ENCODE measurements at regions not wholly inside any gene's neighbourhood (a gene's known extent, or its start where the extent isn't known, plus 50 kb on each side); places are given as distances from the start of the nearest gene placed in this dataset.

GRCh38 chr11:32039149-32039548, 51.7 kb upstream of the RCN1 start:
- DNase-seq: no peak

DNA sequence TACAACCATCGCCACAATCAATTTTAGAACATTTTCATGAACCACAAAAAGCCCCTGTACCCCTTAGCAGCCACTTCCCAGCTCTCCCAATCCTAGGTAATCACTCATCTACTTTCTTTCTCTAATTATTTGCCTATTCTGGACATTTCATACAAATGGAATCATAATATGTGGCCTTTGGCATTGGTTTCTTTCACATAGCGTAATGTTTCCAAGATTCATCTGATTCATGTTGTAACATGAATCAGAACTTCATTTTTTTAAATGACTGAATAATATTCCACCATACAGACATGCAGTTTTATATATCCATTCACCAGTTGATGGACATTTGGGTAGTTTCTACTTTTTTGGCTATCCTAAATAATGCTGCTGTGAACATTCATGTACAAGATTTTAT, 56.2 kb upstream of the RCN1 start:
- no peak for DNase-seq

GRCh38 chr11:32034149-32034548, 56.7 kb upstream of the RCN1 start:
- no peak for DNase-seq

DNA sequence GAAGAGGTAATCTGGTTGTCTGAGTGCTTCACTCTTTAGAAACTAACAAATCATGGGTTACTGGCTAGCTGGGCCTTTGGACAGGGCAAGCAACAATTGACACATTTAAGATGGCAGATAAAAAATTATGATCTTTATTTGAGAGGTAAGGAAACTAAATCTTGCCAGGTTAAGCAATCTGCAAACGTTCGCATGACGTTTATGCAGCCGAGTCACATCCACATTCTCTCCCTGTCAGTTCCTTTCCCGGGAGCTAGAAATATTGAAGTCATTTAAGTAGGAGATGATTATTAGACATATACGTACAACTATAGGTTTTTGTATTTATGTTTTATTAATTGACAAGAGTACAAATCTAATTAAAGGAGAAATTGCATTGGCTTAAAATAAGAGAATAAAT, 57.4 kb upstream of the RCN1 start:
- DNase-seq: no peak

GRCh38 chr11:32033067-32033466, 57.8 kb upstream of the RCN1 start:
- no peak for DNase-seq

- no peak for DNase-seq
These were observed 58.4 kb upstream of the RCN1 start for GRCh38 chr11:32032478-32032877.

DNA sequence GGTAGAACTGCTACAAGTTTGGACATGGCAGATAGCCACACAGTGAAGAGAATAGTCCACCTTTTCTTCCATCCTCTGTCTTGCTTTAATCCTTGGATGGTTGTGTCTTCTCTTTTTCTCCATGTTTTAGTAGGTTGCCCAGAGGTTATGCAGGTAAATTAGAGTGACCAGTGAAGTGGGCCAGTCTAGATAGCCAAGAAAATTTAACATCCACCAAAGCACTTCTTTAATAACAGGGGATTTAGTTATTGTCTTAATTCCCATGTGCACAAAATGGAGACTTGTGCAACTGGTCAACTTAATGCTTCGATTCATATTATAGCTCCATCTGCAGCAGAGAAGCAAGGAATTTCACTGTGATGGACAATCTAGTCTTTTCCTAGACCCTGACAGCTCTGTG, 58.8 kb upstream of the RCN1 start:
- DNase-seq: no peak

DNA sequence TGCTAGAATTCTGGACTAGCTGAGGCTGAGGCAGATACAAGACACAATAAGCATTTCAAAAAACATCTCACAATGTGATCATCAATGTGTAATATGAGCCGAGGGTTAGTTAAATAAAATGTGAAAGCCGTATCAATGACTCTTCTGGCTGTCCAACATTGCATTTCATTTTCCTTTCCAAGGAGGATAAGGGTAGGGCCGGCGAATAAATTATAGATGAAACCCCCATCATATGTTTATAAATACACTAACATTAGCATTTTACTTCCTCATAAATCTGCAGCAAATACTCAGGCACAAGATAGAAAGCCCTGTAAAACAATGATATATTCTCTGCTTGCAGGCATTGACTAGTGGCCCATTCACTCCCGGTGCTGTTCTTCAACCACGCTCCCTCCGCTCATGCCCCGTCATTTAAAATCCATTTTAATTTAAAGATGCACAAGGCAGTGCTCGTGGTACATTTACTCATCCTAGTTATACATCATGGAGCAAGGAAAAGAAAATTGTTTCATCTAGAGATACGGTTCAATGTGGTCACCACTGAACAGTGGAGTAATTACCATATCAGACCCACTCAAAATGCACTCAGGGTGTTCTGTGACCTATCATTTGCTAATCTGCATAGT, 59.9 kb upstream of the RCN1 start:
- no peak for DNase-seq

- no peak for DNase-seq
These were observed 61.2 kb upstream of the RCN1 start for GRCh38 chr11:32029721-32030120.

DNA sequence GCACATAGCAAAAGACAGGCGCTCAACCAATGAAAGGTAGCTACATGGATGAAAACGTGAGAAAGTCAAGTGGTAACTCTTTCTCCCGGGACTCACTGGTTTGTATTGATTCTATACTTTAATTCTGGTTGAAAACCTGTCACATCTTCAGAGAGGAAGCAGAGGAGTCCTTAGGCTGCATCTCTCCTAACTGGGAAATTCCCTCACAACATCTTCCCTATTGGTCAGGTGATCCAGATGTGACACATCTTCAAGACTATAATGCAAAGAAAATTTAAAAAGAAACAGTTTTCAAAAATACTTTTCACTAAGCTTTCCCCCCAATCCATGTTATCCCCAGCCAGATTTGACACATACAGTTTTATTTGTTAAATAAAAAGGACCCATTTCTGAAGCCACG, 62.7 kb upstream of the RCN1 start:
- DNase-seq: no peak

- DNase-seq: no peak
These were observed 64.1 kb upstream of the RCN1 start for GRCh38 chr11:32026766-32027165.

DNA sequence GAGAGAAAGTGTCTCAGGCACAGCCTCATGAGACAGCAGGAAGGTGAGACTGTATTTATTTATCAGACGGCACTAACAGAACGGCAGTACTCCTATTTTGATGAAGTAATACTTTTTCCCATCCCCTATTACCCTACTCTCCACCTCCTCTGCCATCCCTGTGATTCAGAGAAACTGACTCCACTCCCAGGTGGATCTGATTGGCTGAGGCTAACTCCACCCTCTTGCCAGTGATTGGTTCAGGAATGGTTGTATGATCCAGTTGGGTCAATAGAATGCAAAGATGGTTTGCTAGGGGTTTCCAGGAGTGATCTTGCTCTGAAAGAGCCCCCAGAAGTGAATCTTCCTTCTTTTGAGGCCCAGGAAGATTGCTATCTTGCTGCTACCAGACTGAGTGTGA, 65.9 kb upstream of the RCN1 start:
- DNase-seq: no peak

DNA sequence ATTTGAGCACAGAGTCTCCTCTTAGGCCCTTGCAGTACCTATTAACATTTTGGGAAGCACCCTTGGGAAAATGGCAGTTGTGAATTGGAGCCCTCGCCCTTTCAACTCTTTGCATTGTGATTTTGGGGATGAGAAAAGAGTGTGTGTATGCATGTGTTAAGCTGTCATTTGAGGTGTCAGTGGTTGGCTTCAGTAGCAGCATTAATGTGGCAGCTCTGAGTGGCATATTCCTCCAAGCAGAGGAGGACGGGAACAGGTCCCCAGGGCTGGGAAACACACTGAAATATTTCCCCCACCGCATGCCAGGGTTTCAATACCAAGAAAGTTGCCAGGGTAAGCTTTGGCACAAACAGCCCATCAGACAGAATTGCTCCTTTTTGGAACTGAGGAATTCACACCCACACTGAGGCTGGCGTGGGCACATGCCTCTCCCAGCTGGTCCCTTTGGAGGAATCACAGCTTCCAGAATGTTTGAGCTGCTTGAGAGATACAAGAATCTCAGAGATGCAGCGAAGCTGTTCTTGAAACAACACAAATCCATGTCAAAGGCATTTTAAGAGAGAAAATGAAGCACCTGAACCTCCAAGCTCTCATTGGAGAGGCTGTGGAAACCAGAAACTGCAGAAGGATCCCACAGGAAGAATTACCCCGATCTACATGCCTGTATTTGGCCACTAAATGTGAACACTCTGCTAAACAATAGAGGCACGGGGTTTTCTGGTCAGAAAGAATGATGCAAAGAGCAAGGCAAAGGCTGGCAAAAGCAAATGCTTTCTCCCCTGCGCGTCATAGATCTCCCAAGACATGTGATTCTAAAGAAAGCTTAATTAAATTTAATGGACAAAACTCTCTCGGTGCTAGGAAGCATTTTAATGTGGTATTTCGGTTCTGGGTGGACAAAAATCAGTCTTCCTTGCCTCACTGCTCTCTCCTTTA, 67.2 kb upstream of the RCN1 start:
- no peak for DNase-seq

DNA sequence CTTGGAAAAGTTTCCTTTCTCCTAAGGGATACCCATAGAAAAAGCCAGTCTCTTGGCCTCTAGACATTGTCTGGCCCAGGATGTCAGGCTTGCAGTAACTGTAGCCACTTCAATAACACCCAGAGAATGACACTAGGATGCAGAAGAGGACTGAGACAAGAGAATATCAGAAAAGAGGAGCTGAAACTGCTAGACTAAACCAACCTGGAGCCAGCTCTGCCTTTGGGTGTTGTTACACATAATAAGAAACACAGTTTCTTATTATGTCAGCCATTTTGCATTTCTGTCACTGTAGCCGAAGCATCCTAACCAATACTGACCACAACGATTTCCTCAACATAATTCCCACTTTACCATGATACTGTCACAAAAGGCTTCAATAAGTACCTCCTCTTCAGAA, 72.2 kb upstream of the RCN1 start:
- DNase-seq: no peak

DNA sequence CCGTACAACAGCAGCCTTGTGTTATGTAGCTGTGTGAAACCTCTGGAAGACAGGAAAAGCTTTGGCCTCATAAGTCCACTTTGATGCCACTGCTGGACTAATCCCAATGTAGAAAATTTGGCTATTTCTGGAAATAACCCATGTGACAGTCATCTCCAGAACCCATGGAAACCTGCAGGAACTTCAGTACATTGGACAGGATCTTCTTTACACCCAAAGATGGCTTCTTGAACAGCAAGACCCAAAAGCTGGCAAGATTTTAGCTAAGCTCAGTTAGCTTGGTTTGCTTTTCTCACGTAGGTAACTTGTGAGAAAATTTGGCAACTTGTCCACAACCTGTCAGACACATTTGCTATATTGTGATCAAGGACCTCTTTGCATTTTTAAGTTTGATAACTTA, 74.8 kb upstream of the RCN1 start:
- DNase-seq: no peak

GRCh38 chr11:32015427-32015826, 75.4 kb upstream of the RCN1 start:
- no peak for DNase-seq

DNA sequence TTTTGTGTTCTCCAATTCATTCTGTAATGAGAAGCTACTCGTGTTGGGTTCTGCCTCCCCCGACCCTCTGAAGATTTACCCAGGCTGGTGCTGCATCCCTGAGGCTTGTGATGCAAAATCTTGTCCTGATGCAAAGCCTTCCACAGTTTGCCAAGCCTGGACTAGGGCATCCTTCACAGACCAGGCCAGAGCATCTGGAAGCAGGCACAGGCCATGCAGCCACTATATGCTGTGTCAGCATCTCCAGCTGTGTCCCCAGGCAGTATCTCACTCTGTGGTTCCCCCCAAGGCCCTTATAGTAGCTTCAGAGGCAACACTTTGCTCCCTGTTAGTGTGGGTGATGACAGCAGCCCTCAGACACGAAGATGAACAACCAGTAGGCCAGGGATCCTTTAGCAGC, 77.3 kb upstream of the RCN1 start:
- no peak for DNase-seq

DNA sequence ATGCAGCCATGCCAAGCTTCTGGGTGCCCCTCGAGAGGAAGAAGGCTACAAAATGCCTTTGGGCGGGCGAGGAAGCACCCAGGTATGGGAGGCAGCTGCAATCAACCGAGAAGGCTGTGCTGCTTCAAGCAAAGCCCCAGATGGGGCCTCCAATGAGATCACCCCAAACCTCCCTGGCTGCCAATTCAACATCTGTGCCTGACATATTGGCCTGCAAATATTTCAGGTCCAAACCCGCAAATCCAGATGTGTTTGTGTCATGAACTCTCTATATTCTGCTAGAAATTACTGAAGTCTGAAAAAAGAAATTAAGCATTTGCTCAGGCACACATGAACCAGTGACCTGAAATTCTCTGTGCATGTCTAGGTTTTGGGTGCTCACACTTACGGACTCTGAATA, 78.8 kb upstream of the RCN1 start:
- DNase-seq: peak; percentile 47

GRCh38 chr11:32008880-32009551, 81.9 kb upstream of the RCN1 start:
- DNase-seq: no peak

DNA sequence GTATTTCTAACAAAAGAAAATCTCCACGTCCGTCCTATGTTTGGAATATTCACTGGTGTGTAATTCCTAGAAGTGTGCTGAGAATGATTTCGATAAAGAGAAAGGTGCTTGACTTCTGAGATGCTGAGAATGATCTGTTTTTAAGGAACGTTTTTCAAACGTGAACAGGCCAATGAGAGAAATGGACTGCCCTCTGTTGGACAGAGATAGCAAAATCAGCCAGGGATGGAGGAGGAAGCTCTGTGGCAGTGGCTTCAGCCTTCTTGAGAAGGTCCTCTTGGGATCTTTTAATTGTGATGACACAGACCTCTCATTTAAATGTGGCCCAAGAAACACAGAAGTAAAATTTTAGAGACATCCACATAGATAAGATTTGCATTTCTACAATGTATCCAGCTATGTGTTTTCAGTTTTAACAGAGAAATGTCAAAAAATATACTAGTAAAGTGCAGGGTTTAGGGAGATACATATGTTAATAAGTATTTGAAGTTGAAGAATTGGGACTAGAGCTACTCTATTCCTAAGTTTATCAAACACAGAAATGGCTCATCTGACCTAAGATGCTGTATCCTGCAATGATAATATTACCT, 84.0 kb upstream of the RCN1 start:
- DNase-seq: peak; percentile 94

DNA sequence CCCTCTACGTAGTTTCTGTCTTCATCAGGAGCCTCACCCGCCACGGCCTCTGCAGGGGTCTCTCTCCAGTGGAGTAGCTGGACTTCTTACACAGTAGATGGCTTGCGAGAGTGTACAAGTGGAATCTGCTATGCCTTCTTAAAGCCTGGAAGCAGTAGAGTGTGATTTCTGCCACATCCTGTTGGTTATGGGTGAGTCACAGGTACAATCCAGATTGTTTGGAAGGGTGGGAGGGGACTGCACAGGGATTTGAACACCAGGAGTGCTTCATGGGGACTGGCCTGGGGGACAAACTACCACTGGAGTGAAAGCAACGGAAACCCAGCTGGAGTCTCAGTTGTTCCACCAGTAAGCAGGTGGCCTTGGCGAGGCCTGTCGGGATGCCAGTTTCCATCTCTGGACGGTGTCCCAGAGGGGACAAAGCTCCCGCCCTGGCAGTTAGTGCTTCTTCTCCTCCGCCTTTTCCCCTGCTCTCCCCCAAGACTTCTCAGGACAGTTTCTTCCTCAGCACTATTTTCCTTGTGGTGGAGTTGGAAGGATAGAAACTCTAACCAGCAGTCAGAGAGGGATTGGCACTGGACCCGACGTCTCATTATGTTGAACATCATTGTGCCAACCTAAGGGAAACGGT, 85.0 kb upstream of the RCN1 start:
- peak; percentile 80 for DNase-seq

DNA sequence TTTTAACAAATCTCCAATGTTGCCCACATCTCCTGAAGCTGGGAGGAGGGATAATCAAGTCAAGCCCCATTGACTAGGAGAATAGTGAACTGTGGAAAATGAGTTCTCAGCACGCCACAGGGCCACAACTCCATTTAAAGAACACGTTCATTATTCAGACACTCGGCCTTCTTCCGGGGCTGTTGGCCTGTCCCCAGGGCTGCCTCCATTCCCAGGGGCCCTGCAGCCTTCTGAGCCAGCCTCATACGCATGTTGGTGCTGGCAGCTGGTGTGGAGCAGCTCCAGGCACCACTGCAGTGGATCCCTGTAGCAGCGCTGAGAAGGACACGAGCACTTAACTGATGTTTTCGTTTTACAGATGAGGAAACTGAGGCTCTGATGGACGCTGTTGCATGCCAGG, 87.5 kb upstream of the RCN1 start:
- DNase-seq: peak; percentile 52

GRCh38 chr11:32002311-32002710, 88.6 kb upstream of the RCN1 start:
- no peak for DNase-seq
